ENCODE measurements at regions not wholly inside any gene's neighbourhood (a gene's known extent, or its start where the extent isn't known, plus 50 kb on each side); places are given as distances from the start of the nearest gene placed in this dataset.

DNA sequence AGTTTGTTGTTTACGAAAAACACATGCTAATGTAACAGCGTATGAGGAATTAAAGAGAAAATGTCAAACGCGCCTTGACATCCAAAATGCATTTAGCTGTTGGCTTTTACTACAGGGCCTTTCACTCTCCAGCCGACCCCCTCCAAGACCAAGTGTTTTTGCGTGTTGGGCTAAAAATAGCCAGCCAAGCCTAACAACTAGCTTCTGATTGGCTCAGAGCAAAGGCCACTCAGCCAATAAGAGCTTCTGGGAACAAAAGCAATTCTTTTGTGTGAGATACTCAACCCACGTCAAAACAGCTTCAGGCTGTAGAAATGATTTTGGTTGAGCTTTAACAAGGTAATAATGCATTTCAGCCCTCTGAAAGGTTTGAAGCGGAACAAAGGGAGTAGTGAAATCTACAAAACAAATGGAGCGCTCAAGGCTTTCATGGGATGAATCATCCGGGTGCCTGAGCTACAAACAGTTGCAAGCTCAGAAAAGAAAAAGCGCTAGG lies 198.7 kb upstream of the DCN start:
- TF ChIP-seq, protein P1, sequence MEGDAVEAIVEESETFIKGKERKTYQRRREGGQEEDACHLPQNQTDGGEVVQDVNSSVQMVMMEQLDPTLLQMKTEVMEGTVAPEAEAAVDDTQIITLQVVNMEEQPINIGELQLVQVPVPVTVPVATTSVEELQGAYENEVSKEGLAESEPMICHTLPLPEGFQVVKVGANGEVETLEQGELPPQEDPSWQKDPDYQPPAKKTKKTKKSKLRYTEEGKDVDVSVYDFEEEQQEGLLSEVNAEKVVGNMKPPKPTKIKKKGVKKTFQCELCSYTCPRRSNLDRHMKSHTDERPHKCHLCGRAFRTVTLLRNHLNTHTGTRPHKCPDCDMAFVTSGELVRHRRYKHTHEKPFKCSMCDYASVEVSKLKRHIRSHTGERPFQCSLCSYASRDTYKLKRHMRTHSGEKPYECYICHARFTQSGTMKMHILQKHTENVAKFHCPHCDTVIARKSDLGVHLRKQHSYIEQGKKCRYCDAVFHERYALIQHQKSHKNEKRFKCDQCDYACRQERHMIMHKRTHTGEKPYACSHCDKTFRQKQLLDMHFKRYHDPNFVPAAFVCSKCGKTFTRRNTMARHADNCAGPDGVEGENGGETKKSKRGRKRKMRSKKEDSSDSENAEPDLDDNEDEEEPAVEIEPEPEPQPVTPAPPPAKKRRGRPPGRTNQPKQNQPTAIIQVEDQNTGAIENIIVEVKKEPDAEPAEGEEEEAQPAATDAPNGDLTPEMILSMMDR (IDR thresholded peaks at IDR 0.05): no peak
- no peak for TF ChIP-seq POLR2A (IDR thresholded peaks at IDR 0.05)

All from heart left ventricle (tissue), 13 donors.